Peyer's patch (tissue), 4 donors: ENCODE measurements at regions not wholly inside any gene's neighbourhood (a gene's known extent, or its start where the extent isn't known, plus 50 kb on each side); places are given as distances from the start of the nearest gene placed in this dataset.

Source experiments
- DNase-seq, 3 donors: peaks; one replicate each; pipeline ENCODE4 v3.0.0-alpha.2; 2017 to 2019
- H3K27ac ChIP-seq, 4 donors: fragments of 200-600 bp; sonication (generic); one replicate each; pipeline ENCODE4 v1.5.1; 2016 to 2019
- H3K27me3 ChIP-seq, 2 donors: fragments of 200-600 bp; sonication (generic); one replicate each; pipeline ENCODE4 v1.5.1; 2019
- H3K36me3 ChIP-seq, 3 donors: fragments of 200-600 bp; sonication (generic); one replicate each; pipeline ENCODE4 v1.5.1; 2016 to 2019
- H3K4me1 ChIP-seq, 4 donors: fragments of 200-600 bp; sonication (generic); one replicate each; pipeline ENCODE4 v1.5.1; 2016 to 2019
- H3K4me3 ChIP-seq, 4 donors: fragments of 200-600 bp; sonication (generic); 1 replicate in 3 of 4; 2 replicates in 1 of 4; pipeline ENCODE4 v1.5.1; 2016 to 2019; ENCODE audit warnings: mild to moderate bottlenecking in 1 of 4
- H3K9me3 ChIP-seq, 4 donors: fragments of 200-600 bp; sonication (generic); one replicate each; pipeline ENCODE4 v1.5.1; 2016 to 2019; ENCODE audit warnings: mild to moderate bottlenecking in 1 of 4
- POLR2A ChIP-seq, 2 donors: fragments of 450-650 bp; IDR thresholded peaks; one replicate each; pipeline ENCODE4 v1.5.1; 2017; ENCODE audit warnings: antibody characterized with exemption in 2 of 2, mild to moderate bottlenecking in 2 of 2, moderate library complexity in 2 of 2
- TF ChIP-seq, protein P1 (sequence below), 6 experiments: fragments of 450-650 bp in 4 of 6; fragments of 200-600 bp in 2 of 6; sonication (generic) in 1 of 6; IDR thresholded peaks; one replicate each; pipeline ENCODE4 v1.5.1; 2017 to 2019; ENCODE audit warnings: antibody characterized with exemption in 6 of 6, mild to moderate bottlenecking in 3 of 6, moderate library complexity in 1 of 6

- Histone ChIP-seq H3K36me3 (no peaks in the 10 kb centered on the region), H3K9me3 (no peaks in the 10 kb centered on the region), H3K4me1 (no peaks in the 10 kb centered on the region), H3K27me3 (no peaks in the 10 kb centered on the region), H3K27ac (no peak overlapping the region), H3K4me3 (no peak overlapping the region)
- TF ChIP-seq POLR2A (IDR thresholded peaks at IDR 0.05) = no peak
- TF ChIP-seq, protein P1, sequence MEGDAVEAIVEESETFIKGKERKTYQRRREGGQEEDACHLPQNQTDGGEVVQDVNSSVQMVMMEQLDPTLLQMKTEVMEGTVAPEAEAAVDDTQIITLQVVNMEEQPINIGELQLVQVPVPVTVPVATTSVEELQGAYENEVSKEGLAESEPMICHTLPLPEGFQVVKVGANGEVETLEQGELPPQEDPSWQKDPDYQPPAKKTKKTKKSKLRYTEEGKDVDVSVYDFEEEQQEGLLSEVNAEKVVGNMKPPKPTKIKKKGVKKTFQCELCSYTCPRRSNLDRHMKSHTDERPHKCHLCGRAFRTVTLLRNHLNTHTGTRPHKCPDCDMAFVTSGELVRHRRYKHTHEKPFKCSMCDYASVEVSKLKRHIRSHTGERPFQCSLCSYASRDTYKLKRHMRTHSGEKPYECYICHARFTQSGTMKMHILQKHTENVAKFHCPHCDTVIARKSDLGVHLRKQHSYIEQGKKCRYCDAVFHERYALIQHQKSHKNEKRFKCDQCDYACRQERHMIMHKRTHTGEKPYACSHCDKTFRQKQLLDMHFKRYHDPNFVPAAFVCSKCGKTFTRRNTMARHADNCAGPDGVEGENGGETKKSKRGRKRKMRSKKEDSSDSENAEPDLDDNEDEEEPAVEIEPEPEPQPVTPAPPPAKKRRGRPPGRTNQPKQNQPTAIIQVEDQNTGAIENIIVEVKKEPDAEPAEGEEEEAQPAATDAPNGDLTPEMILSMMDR (IDR thresholded peaks at IDR 0.05) = no peak
- no peak for DNase-seq
Observed at GRCh38 chr21:16337266-16337665, 607.5 kb downstream of the USP25 start.

GRCh38 chr21:16342932-16343331 lies 613.1 kb downstream of the USP25 start:
- no peaks in the 10 kb centered on the region for H3K27me3 ChIP-seq
- no peaks in the 10 kb centered on the region for H3K36me3 ChIP-seq
- no peaks in the 10 kb centered on the region for H3K9me3 ChIP-seq
- TF ChIP-seq, protein P1 (IDR thresholded peaks at IDR 0.05) = no peak
- TF ChIP-seq POLR2A (IDR thresholded peaks at IDR 0.05) = no peak
- H3K27ac ChIP-seq = no peak overlapping the region
- no peaks in the 10 kb centered on the region for H3K4me1 ChIP-seq
- no peak overlapping the region for H3K4me3 ChIP-seq
- no peak for DNase-seq

DNA sequence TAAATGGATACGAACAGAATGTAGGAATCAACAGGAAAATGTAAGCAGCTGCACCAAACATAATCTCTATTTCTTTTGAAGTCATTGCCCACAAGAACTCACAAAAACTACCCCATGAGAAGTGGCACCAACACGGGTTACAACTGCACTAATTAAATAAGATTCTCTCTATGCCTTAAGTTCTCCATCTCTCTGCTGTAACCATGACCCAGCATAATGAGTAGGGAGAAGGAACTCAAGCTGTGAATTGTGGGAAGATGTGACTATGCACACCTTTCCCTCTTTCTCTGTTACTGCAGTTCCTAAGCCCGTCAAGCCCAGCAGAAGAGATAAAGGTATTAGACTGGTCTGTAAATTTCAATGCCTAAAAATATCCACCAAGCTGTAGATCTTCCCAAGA lies 614.0 kb downstream of the USP25 start:
- Histone ChIP-seq H3K27me3 (no peaks in the 10 kb centered on the region), H3K4me3 (no peak overlapping the region), H3K9me3 (no peaks in the 10 kb centered on the region), H3K36me3 (no peaks in the 10 kb centered on the region), H3K4me1 (no peaks in the 10 kb centered on the region), H3K27ac (no peak overlapping the region)
- TF ChIP-seq POLR2A (IDR thresholded peaks at IDR 0.05) = no peak
- TF ChIP-seq, protein P1 (IDR thresholded peaks at IDR 0.05) = no peak
- no peak for DNase-seq

- Histone ChIP-seq H3K4me1 (no peaks in the 10 kb centered on the region), H3K27ac (no peak overlapping the region), H3K4me3 (no peak overlapping the region), H3K27me3 (no peaks in the 10 kb centered on the region), H3K36me3 (no peaks in the 10 kb centered on the region), H3K9me3 (no peaks in the 10 kb centered on the region)
- no peak for DNase-seq
- TF ChIP-seq, protein P1 (IDR thresholded peaks at IDR 0.05) = no peak
- no peak for TF ChIP-seq POLR2A (IDR thresholded peaks at IDR 0.05)
Observed at GRCh38 chr21:16345757-16346156, 616.0 kb downstream of the USP25 start.

DNA sequence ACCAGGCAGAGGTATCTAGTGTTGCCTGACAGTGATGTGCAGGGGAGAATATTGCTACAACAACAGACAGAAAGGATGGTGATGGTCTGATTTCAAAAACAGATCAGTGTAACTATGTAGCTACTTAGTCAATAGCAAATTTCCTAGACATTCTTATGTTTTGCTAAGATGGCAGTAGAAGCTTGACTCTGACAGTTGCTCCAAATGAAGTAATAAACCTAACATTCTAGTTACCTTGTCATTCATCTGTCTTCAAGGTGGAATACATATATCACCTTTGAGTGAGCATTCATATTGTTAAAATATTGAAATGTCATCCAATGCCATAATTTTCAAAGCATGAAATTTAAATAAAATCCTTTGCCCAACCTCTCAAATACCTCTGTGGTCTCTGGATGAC lies 617.4 kb downstream of the USP25 start:
- no peaks in the 10 kb centered on the region for H3K9me3 ChIP-seq
- no peak for DNase-seq
- TF ChIP-seq POLR2A (IDR thresholded peaks at IDR 0.05) = no peak
- TF ChIP-seq, protein P1 (IDR thresholded peaks at IDR 0.05) = no peak

GRCh38 chr21:16353764-16354163 lies 624.0 kb downstream of the USP25 start:
- no peaks in the 10 kb centered on the region for H3K36me3 ChIP-seq
- TF ChIP-seq POLR2A (IDR thresholded peaks at IDR 0.05) = no peak
- TF ChIP-seq, protein P1 (IDR thresholded peaks at IDR 0.05) = no peak
- no peaks in the 10 kb centered on the region for H3K9me3 ChIP-seq
- no peak for DNase-seq
- H3K4me3 ChIP-seq = no peak overlapping the region
- H3K4me1 ChIP-seq = no peaks in the 10 kb centered on the region
- H3K27ac ChIP-seq = no peak overlapping the region
- H3K27me3 ChIP-seq = no peaks in the 10 kb centered on the region

More for the DNA sequence above, 617.4 kb downstream of the USP25 start:
- no peak overlapping the region for H3K27ac ChIP-seq
- no peak overlapping the region for H3K4me3 ChIP-seq
- H3K36me3 ChIP-seq = no peaks in the 10 kb centered on the region
- no peaks in the 10 kb centered on the region for H3K27me3 ChIP-seq
- no peaks in the 10 kb centered on the region for H3K4me1 ChIP-seq
